K562 (cell line): ENCODE measurements at regions not wholly inside any gene's neighbourhood (a gene's known extent, or its start where the extent isn't known, plus 50 kb on each side); places are given as distances from the start of the nearest gene placed in this dataset.

Experiments used
- ATAC-seq: fragments of 200-7000 bp; cut with Tn5 transposase; 3 replicates; pipeline ENCODE4 v1.9.1; 2020; ENCODE audit warnings: moderate library complexity
- BruUV-seq: library from RNA; stranded (reverse); fragments of 400-500 nt; replicated peaks from 2 replicates; lab custom pipeline; 2021; lab: Mats Ljungman, UMichigan
- CTCF ChIA-PET: fragments of 300-600 bp; formaldehyde crosslinking; extraction: SDS; loops from one replicate; lab custom pipeline; 2021; ENCODE audit warnings: low intra/inter-chr PET ratio; lab: Yijun Ruan, JAX
- POLR2A ChIA-PET: fragments of 300-600, 350-650 bp; sonication (Branson Sonifier 250); formaldehyde crosslinking; extraction: SDS; loops from one replicate; lab custom pipeline; 2021; ENCODE audit warnings: antibody characterized with exemption, inconsistent platforms; lab: Yijun Ruan, JAX
- DNase-seq, 4 experiments: peaks; one replicate each; pipeline versions ENCODE4 v3.0.0 to v3.0.0-alpha.2; 2011 to 2018; ENCODE audit warnings: low spot score in 3 of 4, mixed read lengths in 3 of 4; ENCODE audit errors: extremely low read depth in 1 of 4
- FAIRE-seq: peaks from 2 replicates; lab custom pipeline; 2011; peaks lifted over from hg19 to GRCh38; lab: Jason Lieb, UNC
- H2AFZ ChIP-seq: 2 replicates; pipeline ENCODE4 v1.6.0; 2011; ENCODE audit warnings: low read depth, low read length, control low read depth, inconsistent platforms
- H3K27ac ChIP-seq: fragments of 200-600 bp; 3 replicates; pipeline ENCODE4 v1.8.0; 2011; ENCODE audit warnings: low read depth, mild to moderate bottlenecking, control low read depth, inconsistent platforms, low read length, moderate library complexity, mixed read lengths; ENCODE audit errors: extremely low read depth
- H3K27me3 ChIP-seq, 2 experiments: fragments of 300-600 bp in 1 of 2; 2 replicates in 1 of 2; 3 replicates in 1 of 2; pipeline versions ENCODE4 v1.6.0 to v1.8.0; 2011; ENCODE audit warnings: inconsistent platforms in 2 of 2, low read length in 2 of 2, mild to moderate bottlenecking in 1 of 2, mixed read lengths in 1 of 2, moderate library complexity in 1 of 2; ENCODE audit not compliant: control insufficient read depth in 2 of 2, insufficient read depth in 2 of 2
- H3K36me3 ChIP-seq: fragments of 300-600 bp; 3 replicates; pipeline ENCODE4 v1.8.0; 2011; ENCODE audit warnings: mild to moderate bottlenecking, low read length, inconsistent platforms; ENCODE audit not compliant: control insufficient read depth, insufficient read depth
- H3K4me1 ChIP-seq, 2 experiments: fragments of 200-600 bp in 1 of 2; replicated peaks in 1 of 2; 2 replicates in 1 of 2; 3 replicates in 1 of 2; pipeline versions ENCODE4 v1.5.1 to v1.8.0; 2011; ENCODE audit warnings: inconsistent platforms in 2 of 2, low read length in 2 of 2, mild to moderate bottlenecking in 1 of 2, mixed read lengths in 1 of 2, moderate library complexity in 1 of 2; ENCODE audit not compliant: control insufficient read depth in 2 of 2, insufficient read depth in 2 of 2
- H3K4me2 ChIP-seq: 2 replicates; pipeline ENCODE4 v1.6.1; 2011; ENCODE audit warnings: low read length, control low read depth, inconsistent platforms, mixed read lengths; ENCODE audit not compliant: insufficient read depth
- H3K4me3 ChIP-seq: fragments of 200-600 bp; sonication (generic), shearing (Covaris generic); 2 replicates; pipeline ENCODE4 v1.5.1; 2016; ENCODE audit warnings: control low read depth, inconsistent platforms
- H3K79me2 ChIP-seq: fragments of 200-600 bp; 3 replicates; pipeline ENCODE4 v1.8.0; 2011; ENCODE audit warnings: low read length, inconsistent platforms; ENCODE audit not compliant: control insufficient read depth, insufficient read depth
- H3K9ac ChIP-seq, 2 experiments: 2 replicates each; pipeline versions ENCODE4 v1.6.0 to v1.6.1; 2011; ENCODE audit warnings: low read depth in 2 of 2, low read length in 2 of 2, control low read depth in 1 of 2, inconsistent platforms in 1 of 2, mild to moderate bottlenecking in 1 of 2, mixed read lengths in 1 of 2; ENCODE audit not compliant: insufficient read depth in 1 of 2
- H3K9me1 ChIP-seq: one replicate; pipeline ENCODE4 v1.6.0; 2011; ENCODE audit warnings: inconsistent platforms, mild to moderate bottlenecking, low read length, moderate library complexity; ENCODE audit not compliant: control insufficient read depth, insufficient read depth
- H3K9me3 ChIP-seq: replicated peaks from 2 replicates; pipeline ENCODE4 v1.5.1; 2011; ENCODE audit warnings: low read depth, low read length, inconsistent platforms; ENCODE audit not compliant: control insufficient read depth, insufficient read depth
- H4K20me1 ChIP-seq: replicated peaks from 2 replicates; pipeline ENCODE4 v1.6.1; 2011; ENCODE audit warnings: low read length, inconsistent platforms, mixed read lengths; ENCODE audit not compliant: control insufficient read depth, insufficient read depth
- ARID3A ChIP-seq: IDR thresholded peaks from 2 replicates; pipeline ENCODE4 v1.6.1; 2012; ENCODE audit warnings: low read depth, low read length, improper control_type of control experiment, borderline replicate concordance
- EHMT2 ChIP-seq: fragments of 450-650 bp; IDR thresholded peaks from 2 replicates; pipeline ENCODE4 v1.6.1; 2018; ENCODE audit warnings: antibody characterized with exemption
- FUS ChIP-seq: fragments of 200-400 bp; formaldehyde crosslinking; optimal IDR thresholded peaks from 2 replicates; pipeline ENCODE3; 2017; ENCODE audit warnings: low read depth, low read length
- KLF1 ChIP-seq: fragments of 450-650 bp; IDR thresholded peaks from 2 replicates; pipeline ENCODE4 v1.6.1; 2016; ENCODE audit warnings: missing genetic modification characterization, missing compliant biosample characterization
- MYNN ChIP-seq, 2 experiments: sonication (generic); formaldehyde crosslinking in 1 of 2; IDR thresholded peaks; 2 replicates each; pipeline versions ENCODE4 v1.5.0 to v1.6.1; 2016 to 2020; ENCODE audit warnings: antibody characterized with exemption in 1 of 2, missing genetic modification reagents in 1 of 2
- NFATC3 ChIP-seq: fragments of 450-650 bp; IDR thresholded peaks from 2 replicates; pipeline ENCODE4 v1.6.1; 2017; ENCODE audit warnings: mild to moderate bottlenecking
- NFXL1 ChIP-seq: fragments of 450-650 bp; formaldehyde crosslinking; IDR thresholded peaks from 2 replicates; pipeline ENCODE4 v1.4.0; 2021; ENCODE audit warnings: mild to moderate bottlenecking
- SRSF1 ChIP-seq: fragments of 200-400 bp; formaldehyde crosslinking; IDR thresholded peaks from 2 replicates; pipeline ENCODE4 v1.6.1; 2017; ENCODE audit warnings: mild to moderate bottlenecking, low read depth, low read length, moderate library complexity
- XRCC4 ChIP-seq: IDR thresholded peaks from one replicate; pipeline ENCODE4 v1.6.1; 2011; ENCODE audit not compliant: insufficient read depth, insufficient read length; ENCODE audit errors: extremely low read depth
- ZBTB33 ChIP-seq: sonication (generic); formaldehyde crosslinking; IDR thresholded peaks from 2 replicates; pipeline ENCODE4 v1.8.1; 2023; ENCODE audit warnings: mild to moderate bottlenecking, missing genetic modification reagents
- ZBTB34 ChIP-seq: fragments of 250-450 bp; sonication (Bioruptor Pico); IDR thresholded peaks from 2 replicates; pipeline ENCODE4 v1.8.0; 2021; ENCODE audit warnings: mild to moderate bottlenecking, moderate library complexity
- ZBTB7A ChIP-seq: IDR thresholded peaks from 2 replicates; pipeline ENCODE4 v1.6.1; 2011; ENCODE audit warnings: low read depth, mild to moderate bottlenecking, low read length, moderate library complexity, borderline replicate concordance; ENCODE audit not compliant: control insufficient read depth
- ZNF57 ChIP-seq: fragments of 450-650 bp; formaldehyde crosslinking; IDR thresholded peaks from 2 replicates; pipeline ENCODE4 v1.4.0; 2020; ENCODE audit warnings: mild to moderate bottlenecking, moderate library complexity
- ZSCAN29 ChIP-seq: fragments of 450-650 bp; IDR thresholded peaks from 2 replicates; pipeline ENCODE4 v1.6.1; 2017
- WGBS: fragments of 100-300 bp; shearing (Covaris generic); methylation state at CpG from one replicate; pipeline ENCODE4 v1.1.6; 2016; ENCODE audit warnings: low coverage, mixed read lengths; ENCODE audit not compliant: insufficient coverage; ENCODE audit errors: missing lambda C conversion rate; 5-methylcytosine and 5-hydroxymethylcytosine counted together
- in situ Hi-C: fragments of 300-500 bp; cut with MboI; formaldehyde crosslinking; loops from 4 replicates; pipeline ENCODE4 v1.15.0; 2018; ENCODE audit warnings: inconsistent platforms, mixed read lengths
- intact Hi-C: fragments of 100-400 bp; cut with micrococcal nuclease; formaldehyde crosslinking; loops from 2 replicates; pipeline ENCODE4 v1.14.2; 2022
- TF ChIP-seq, protein P1 (sequence below): fragments of 250-450 bp; sonication (Bioruptor Pico); IDR thresholded peaks from 2 replicates; pipeline ENCODE4 v1.4.0; 2020

GRCh38 chr2:228303960-228304359 lies 122.5 kb upstream of the SPHKAP start:
- H3K27me3 ChIP-seq, result no peaks in the 10 kb centered on the region
- in situ Hi-C loops, result no loop called here

More at GRCh38 chr2:228303960-228304359, 122.5 kb upstream of the SPHKAP start:
- no peak for DNase-seq
- H3K4me3 ChIP-seq, result no peak overlapping the region
- H3K9ac ChIP-seq, result no peak overlapping the region
- H3K36me3 ChIP-seq, result no peaks in the 10 kb centered on the region
- H4K20me1 ChIP-seq, result no peaks in the 10 kb centered on the region
- CTCF ChIA-PET, result no interaction called here
- TF ChIP-seq FUS (no peak), ZSCAN29 (no peak), KLF1 (tag) (no peak), MYNN (IDR thresholded peaks at IDR 0.05) (no peak), MYNN (CRISPR knock-in tag; IDR thresholded peaks at IDR 0.05) (no peak), SRSF1 (no peak), ZBTB33 (CRISPR knock-in tag) (no peak), NFXL1 (CRISPR knock-in tag) (no peak), XRCC4 (no peak), ZBTB7A (no peak), NFATC3 (no peak), ZBTB34 (no peak), ARID3A (no peak), ZNF57 (no peak), EHMT2 (no peak)
- TF ChIP-seq, protein P1, sequence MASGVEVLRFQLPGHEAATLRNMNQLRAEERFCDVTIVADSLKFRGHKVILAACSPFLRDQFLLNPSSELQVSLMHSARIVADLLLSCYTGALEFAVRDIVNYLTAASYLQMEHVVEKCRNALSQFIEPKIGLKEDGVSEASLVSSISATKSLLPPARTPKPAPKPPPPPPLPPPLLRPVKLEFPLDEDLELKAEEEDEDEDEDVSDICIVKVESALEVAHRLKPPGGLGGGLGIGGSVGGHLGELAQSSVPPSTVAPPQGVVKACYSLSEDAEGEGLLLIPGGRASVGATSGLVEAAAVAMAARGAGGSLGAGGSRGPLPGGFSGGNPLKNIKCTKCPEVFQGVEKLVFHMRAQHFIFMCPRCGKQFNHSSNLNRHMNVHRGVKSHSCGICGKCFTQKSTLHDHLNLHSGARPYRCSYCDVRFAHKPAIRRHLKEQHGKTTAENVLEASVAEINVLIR (CRISPR knock-in tag), result no peak
- no peak for FAIRE-seq
- WGBS, result 18% methylated on average over 2 of the region's 3 CpGs
- H3K79me2 ChIP-seq, result no peaks in the 10 kb centered on the region
- intact Hi-C loops, result no loop called here
- no peaks in the 10 kb centered on the region for H3K4me1 ChIP-seq
- ATAC-seq, result no peak
- H2AFZ ChIP-seq, result no peak overlapping the region
- H3K27ac ChIP-seq, result no peak overlapping the region
- POLR2A ChIA-PET, result no interaction called here
- BruUV-seq, result no TSS peak
- no peaks in the 10 kb centered on the region for H3K9me3 ChIP-seq
- H3K9me1 ChIP-seq, result no peaks in the 10 kb centered on the region
- H3K4me2 ChIP-seq, result no peak overlapping the region
